CD4-positive, alpha-beta T cell treated with Interleukin-10 for 1 hour (primary cell): ENCODE measurements at regions not wholly inside any gene's neighbourhood (a gene's known extent, or its start where the extent isn't known, plus 50 kb on each side); places are given as distances from the start of the nearest gene placed in this dataset.

Source experiments
- DNase-seq: peaks from one replicate; pipeline ENCODE4 v3.0.0-alpha.2; 2020

DNA sequence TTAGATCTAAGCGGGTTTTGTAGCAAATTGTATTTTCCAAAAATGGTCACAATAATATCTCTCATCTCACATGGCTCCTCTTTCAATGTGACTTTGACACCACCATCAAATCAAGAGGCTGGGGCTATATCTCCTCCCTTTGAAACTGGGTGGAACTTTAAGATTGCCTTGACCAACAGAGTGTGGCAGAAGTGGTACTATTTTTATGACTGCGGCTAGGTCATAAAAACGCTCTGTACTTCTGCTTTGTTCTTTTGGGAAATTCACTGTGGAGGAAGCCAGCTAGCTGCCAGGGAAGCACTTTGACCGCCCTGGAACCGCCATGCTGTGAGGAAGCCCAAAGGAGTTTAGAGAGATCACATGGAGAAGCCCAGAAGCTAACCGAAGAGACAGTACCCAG lies 50.7 kb upstream of the ACOT11 start:
- no peak for DNase-seq

DNA sequence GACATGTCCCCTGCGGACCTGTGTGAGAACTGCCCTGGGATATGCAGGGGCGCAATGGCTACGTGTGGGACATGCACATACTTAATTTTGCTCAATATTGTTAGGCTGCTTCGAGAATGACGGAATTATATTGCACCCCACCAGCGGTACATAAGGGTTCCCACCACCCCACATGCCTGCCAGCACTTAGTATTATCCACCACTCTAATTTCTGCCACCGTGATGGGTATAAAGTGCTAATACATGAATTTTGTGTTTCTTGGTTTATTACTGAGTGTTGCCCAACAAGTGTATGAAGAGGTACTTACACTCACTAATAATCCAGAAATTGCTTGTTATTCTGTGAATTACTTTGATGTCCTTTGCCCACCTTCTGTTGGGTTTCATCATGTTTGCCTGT lies 52.1 kb upstream of the ACOT11 start:
- no peak for DNase-seq

DNA sequence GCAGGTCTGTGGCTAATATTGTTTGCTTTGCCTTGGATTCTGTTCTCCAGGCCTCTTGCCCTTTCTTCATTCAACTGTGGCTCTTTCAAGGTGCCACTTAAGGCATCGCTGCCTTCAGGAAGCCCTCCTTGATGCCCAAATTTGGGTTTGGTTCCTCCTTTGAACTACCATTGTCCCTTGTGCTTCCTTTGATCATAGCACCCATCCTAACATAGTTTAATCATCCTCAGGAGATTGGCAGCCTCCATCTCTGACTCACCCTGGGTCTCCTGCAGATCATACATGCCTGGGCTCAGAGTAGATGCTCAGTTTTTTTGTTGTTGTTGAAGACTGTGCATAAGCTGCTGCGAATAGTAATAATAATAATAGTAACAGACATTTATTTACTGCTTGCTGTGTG lies 54.4 kb upstream of the ACOT11 start:
- no peak for DNase-seq

DNA sequence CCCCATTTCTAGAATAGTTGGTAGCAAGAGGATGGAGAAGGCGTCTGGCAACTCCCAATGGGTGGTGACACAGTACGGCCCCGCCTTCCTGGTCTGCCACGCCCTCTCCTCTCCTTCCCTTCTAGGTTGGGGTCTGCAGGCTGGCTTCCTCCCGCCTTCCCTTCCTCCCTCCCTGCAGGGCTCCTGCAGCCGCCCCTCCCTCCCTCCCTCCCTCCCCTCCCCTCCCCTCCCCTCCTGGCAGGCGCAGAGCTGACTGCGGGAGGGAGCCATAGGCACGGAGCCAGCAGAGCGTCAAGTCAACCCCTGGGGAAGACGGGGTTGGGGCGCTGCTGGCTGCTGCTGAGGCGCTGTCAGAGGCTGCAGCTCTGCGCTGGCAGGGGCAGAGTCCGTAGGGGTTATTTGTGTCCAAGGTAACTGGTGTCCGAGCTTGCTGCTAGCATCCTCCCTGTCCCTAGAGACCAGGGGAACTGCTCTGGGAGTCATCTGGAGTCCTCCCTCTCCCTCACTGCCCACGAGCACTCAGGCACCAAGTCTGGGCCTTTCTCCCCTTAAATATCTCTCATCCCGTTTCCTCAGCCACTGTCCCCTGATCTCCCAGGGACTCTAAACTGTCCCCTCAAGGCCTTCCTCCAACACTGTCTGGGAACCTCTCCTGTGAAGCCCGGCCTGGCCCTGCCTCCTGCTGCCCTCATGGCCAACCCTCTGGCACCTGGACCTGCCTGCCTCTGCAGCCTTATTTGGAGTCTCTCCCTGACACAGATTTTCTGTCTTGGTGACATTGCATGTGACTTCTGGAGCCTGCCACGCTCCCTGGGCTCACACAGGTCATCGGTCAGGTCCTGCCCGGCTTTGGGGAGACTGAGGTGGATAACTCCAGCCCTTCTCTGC lies 57.4 kb upstream of the ACOT11 start:
- no peak for DNase-seq

DNA sequence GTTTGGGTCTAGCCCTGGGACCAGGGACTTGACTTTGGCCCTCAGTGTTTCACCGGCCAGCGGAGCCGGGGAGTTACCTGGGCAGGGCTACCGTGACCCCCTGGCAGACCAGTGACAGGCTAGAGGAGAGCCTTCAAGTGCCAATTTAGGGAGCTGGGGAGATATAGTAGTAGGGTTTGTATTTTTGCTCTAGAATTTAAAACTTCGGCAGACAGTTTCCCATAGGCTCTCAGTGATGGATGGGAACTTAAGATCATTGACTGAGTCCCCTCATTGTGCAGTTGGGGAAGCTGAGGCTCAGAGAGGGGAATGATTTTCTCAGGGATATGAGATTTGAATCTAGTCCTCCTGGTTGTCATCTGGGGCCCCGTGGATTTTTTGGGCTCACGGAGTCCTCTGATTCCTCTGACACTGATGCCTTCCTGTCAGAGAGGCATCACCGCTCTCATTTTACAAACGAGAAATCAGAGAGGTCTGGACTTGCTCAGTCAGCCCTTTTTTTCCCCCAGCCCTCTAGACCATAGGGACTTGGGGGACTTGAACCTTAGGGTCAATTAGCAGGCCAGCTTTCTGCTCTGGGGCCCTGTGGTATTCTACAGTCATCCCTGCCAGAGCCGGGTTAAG lies 58.3 kb upstream of the ACOT11 start:
- no peak for DNase-seq

DNA sequence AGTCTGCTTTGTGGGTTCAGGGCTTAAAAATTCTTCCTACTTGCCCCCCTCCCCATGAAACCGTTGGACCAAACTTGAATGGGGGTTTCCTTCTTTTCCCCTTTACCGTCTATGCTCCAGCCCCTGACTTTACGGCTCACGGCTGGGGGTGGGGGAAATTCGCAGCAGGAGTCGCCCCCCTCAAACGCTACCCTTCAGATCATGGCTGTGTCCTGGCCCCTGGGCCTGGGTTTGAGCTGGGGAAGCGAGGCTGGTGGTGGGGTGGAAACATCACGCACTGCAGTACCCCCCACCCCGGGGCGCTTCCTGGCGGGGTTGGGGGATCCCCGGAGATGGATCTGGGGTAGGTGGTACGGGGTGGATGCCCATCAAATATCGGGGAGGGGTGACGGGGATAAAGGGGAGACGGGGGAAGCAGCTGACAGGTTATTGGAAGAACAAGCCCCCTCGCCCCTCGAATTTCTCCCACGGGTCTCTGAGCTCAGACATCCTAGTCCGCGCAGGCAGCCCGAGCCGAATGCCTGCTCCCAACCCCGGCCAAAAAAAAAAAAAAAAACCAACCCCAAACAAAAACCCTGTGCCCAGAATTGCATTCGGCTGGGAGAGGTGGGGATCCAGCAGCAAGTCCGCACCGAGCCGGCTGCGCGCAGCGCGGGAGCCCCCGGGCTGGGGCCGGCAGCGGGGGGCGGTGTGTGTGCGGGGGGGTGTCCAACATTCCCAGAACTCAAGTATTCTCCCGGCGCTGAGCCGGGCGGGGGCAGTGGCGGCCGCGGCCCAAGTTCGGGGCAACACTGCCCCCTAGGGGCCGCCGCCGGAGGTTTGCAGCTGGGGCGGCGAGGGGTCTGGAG lies 59.0 kb upstream of the ACOT11 start:
- peak; percentile 70 for DNase-seq

DNA sequence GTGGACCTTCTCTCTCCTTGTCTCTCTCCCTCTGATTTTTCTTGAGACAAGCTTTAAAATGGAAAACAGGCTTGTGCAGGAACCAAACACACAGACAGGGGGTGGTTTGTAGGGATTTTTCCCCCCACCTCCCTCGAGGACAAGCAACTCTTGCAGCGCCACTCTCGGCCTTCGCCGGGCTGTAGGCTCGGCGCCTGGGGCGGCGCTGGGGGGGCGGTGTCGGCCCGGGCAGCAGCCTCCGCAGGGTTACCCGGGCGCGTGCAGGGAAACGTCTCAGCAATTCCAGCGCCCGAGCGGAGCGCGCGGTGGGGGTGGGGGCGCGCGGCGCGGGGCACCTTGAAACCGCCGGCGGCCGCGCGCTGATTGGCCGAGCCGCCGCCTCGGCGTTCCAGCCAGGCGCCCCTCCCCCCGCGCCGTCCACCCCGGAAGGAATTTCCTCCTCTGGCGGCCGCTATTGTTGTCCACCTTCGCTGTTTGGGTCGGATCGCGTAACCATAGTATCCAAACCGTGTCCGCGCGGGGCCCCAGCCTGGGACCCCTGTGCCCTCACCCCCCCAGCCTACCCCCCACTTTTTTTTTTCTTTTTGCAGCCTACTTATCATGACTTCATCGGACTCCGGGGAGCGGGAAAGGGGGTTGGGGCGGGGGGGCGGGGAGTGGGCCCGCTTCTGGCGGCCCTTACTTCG lies 59.8 kb upstream of the ACOT11 start:
- peak; percentile 85 for DNase-seq

DNA sequence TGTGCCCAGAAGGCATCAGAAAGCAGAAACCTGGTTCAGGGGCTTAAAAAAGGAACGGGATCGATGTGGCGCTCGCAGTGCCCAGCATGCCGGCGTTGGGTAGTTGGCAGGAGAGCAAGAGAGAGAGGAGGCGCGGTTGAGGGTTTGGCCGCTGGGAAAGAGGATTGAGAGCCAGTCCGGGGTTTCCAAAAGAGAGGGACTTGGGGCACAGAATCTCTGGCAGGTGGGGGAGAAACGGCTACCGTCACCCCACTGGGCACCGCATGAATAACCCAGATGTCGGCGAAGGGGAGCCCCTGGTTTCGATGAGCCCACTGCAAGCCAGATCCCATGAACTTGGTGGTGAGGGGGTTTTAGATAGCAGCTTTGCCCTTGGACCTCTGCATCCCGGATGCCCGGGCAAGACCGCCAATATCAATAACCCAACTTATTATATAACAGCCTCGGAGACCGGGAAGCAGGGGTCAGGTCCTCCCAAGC lies 60.4 kb upstream of the ACOT11 start:
- DNase-seq: no peak

DNA sequence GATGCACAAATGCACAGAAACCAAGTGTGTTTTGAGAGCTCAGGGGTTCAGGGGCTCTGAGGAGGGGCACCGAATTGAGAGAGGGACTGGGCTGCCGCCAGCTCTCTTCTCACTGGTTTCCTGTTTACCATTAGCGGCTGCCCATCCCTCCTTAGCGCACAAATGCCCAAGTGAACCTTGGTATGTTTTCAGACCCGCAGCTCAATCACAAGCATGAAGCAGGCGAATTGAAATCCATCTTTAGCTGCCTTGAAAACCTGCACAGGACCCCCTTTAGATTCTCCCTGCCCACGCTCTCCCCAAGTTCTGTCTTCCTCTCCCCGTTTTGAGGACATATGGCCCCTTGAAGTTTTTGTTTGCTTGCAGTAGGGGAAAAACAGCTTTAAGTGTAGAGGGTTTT lies 61.1 kb upstream of the ACOT11 start:
- no peak for DNase-seq

DNA sequence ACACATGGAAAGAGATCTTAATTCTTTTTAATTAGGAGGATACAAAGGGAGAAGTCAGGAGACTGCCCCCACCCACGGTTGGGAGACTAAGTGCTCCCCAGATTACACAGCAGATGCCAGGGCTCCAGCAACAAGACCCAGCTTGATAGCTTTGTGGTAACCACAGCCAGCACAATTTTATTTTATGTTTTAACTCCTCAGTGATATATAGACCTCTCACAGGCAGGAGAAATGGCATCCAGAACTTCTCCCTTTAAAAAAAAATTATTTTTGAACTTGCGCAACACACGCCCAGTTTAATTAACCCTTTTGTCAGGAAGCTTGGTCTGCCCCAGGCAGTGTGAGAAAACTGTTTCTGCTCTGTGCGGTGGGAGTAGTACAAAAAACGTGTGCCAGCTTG lies 62.6 kb upstream of the ACOT11 start:
- DNase-seq: no peak

DNA sequence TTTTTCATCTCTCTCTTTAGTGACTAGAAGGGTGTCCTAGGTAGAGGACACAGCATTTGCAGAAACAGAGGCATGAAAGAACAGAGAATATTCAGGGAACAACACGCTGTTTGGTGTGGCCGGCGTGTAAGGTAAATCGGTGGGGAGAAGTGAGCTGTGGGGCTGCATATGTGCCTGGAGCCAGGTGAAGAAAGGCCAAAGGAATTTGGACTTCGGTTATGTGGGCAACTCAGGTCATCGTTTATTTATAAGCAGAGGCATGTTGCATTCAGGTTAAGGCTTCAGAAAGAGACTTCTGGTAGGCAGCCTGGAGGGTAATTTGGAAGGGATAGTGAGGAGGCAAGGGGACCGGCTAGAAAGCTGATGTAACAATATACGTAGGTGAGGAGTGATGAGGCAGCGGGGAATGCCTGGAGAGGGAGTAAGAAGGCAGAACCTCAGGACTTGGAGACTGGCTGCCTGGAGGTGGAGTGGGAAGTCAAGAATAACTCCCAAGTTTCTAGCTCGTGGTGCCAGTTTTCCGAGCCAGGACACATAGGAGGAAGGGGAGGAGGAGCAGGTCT lies 64.1 kb upstream of the ACOT11 start:
- no peak for DNase-seq

DNA sequence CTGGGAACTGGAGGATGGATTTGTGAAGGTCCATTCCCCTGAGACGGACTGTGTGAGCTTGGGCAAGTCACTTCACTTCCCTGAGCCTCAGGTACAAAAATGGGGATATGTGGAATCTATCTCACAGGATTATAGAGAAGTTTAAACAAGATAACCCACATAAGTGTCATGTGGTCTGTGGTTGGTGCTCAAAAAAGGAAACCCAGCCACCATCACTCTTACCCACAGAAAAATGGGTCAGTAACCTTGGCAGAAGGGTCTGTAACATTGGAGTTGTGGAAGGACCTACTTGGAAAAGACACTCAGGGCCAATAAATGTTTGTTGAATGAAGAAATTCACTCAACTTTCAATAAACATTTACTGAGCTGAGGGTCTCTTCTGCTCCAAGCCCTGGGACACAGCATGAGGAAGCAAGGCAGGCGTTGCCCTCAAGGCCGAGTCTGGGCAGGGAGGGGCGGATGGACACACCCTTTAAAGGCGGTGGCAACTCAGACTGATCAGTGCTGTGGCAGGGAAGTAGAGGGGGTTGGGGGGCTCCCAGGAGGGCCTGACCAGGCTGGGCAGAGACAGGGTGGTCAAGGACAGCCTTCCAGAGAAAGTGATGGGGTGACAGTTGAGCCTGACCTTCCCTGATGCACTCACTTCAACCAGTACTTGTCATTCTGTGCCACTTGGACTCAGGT lies 66.7 kb upstream of the ACOT11 start:
- peak; percentile 50 for DNase-seq

DNA sequence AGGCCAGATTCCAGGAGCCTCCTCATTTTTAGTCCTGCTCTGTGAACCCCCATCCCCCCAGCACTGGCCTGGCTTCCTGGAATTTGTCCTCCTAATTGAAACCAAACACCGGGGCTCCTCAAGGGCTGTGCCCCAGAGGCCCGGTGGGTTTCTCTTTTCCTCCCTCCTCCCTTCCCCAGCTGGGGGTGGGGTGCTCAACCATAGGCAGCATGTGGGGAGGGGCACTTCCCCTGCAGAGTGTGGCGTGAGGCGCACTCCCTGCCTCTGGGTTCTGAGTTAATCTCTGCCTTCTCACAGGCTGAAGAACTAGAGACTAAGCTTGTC lies 67.5 kb upstream of the ACOT11 start:
- peak; percentile 33 for DNase-seq

DNA sequence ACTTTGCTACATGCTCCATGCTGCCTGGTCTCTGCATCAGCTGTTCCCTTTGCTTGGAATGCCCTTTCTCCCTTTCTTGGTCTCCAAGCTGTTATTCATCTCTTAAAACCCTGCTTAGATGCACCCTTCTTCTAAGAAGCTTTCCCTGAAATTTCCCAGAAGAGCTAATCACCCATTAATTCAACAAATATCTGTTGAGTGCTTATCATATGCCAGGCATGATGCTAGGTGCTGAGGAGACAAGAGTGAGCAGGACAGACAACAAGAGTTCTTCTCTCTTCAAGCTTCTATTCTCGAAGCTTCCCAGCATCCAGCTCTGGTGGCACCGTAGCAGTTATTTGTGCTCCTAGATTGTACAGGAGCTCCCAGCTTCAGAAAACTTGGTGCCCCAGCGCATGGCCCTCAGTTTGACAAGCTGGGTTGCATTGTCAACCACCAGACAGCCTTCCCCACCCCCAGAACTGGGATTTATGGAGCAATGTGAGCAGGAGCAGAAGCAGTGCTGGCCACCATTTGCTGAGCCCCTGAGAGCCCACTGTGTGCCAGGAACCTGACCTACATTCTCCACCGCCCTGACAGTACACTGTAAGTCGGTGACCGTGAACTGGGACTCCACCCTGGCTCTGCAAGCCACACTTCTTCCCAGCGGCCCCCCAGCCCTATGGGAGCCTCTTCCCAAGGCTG lies 68.0 kb upstream of the ACOT11 start:
- no peak for DNase-seq

DNA sequence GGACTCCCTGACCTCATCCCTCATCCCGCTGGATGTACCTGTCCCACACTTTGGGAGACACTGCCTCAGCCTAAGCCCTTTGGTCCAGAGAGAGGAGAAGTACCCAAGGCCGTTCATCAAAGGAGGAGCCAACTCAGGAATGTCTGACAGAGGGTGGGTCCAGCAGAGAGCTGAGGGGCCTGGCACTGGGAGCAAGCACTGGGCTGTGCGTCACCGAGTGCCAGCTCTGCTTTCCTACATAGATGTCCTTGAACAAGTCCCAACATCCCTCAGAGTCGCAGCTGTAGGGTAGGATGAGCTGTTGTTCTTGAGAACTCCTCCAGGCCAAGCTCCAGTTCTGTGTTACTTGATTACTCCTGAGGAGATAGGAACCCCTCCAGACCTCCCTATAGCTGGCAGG lies 68.8 kb upstream of the ACOT11 start:
- no peak for DNase-seq

DNA sequence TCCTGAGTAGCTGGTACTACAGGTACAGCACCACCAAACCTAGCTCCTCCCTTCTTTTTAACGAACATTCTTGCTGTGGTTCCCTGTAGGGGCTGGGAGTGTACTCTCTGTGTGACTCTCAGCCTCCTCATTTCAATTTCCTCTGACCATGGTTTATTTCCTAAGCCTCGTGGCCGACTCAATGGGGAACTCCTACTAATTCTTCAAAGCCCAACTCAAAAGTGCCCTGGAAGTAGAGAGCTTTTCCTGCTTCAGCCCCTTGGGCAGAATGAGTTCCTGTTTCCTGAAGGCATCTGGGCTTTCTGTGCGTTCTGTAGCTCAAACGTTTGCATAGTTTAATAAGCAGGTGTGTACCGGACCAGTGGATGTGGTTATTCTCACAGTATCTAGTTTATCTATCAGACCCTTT lies 70.9 kb upstream of the ACOT11 start:
- DNase-seq: no peak

DNA sequence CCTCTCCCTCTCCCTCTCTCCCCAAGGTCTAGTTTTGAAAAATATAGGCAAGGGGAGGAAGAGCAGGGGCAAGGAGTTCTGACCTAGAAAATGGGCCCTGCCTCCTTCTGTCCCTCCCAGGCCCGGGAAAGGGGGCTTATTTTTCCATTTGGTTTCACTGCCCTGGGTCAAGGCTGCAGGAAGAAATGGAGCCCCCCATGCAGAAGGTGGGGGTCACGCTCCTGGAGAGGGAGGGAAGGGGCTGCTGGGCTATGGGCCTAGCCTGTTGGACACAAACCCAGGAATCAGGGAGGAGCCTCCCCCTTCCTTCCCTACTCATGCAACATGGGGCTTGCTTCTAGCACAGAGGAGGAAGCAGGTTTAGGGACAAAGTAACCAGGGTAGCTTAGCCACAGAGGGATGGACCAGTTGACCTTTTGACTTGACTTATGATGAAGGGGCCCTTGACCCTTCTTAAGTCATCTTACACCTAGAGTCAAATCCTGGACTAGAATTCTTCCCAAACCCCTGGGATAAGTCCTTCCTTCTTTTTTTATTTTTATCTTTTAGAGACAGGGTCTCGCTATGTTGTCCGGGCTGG lies 70.4 kb upstream of the SSBP3 start:
- DNase-seq: no peak

DNA sequence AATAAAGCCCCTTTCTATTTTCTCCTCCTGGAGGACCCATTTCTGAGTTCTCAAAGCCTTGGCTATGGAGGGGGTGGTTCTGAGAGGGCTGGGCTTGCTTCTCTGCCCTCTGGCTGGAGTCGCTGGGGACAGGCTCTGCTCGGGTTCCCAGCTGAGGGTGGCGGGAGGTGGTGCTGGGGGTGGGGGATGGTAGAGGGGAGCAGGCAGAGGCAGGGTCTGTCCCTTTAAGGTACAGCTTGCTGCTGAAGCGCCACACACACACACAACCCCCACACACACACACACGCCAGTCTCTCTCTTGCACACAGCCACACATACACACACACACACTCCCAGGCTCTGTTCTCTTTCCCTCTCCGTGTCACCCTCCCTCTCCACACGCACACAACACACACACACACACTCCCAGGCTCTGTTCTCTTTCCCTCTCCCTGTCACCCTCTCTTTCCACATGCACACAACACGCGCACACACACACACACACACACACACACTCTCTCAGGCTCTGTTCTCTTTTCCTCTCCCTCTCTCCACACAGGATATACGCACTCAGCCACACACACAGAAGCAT lies 69.8 kb upstream of the SSBP3 start:
- DNase-seq: no peak

DNA sequence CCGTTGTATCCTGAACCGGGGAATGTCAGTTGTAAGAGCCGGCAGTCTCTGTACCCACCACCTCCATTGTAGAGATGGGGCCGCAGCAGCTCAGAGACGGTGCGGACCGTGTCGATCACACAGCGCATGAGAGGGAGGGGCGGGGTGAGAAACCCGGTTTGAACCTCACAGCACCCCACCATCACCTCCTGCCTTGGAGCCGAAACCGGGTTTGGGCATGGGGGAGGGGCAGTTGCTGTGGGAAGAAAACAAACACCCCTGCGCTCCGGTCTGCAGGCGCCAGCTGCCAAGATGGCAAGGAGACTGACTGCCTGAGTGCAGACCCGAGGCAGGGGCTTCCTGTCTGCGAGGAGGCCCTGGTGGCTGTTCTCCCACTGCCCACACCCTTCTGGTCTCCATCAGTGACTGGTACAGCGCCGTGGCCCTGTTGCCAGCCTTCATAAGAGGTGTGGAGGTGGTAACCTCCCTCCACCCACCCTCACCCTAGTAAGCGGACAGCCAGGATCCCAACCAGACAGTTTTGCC lies 69.2 kb upstream of the SSBP3 start:
- DNase-seq: peak; percentile 78
